Erythroblast (primary cell): ENCODE measurements at regions not wholly inside any gene's neighbourhood (a gene's known extent, or its start where the extent isn't known, plus 50 kb on each side); places are given as distances from the start of the nearest gene placed in this dataset.

Experiments
- GATA1 ChIP-seq: IDR thresholded peaks from 2 replicates; pipeline ENCODE4 v1.6.1; 2011; ENCODE audit warnings: low read depth, mild to moderate bottlenecking, control low read depth, low read length, moderate library complexity
- POLR2A ChIP-seq: IDR thresholded peaks from 2 replicates; pipeline ENCODE4 v1.6.1; 2011; ENCODE audit warnings: mild to moderate bottlenecking, low read length

DNA sequence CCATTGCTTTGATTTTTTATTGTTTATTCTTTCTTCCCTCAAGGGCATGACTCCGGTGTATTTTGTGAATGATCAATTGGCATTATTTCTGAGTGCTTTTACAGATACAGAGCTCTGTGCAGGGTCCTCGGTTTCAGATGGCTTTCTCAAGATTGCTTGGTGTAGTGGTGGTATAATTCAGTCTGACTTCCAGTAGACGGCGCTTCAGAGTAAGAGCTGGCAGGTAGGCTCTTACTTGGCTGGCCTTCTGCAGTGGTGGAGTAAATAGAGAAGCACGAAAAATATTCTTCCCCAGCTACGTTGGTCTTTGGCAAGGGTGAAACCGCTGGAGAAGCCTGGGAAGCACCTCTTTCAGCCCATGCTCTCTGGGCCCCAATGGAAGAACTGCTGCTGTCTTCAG lies 723.0 kb upstream of the BCHE start:
- no peak for TF ChIP-seq POLR2A
- TF ChIP-seq GATA1 = no peak
